Panc1 (cell line): ENCODE measurements at regions not wholly inside any gene's neighbourhood (a gene's known extent, or its start where the extent isn't known, plus 50 kb on each side); places are given as distances from the start of the nearest gene placed in this dataset.

ENCODE experiments used
- CTCF ChIP-seq: fragments of 450-650 bp; IDR thresholded peaks from 2 replicates; pipeline ENCODE4 v1.5.1; 2017; ENCODE audit warnings: mild to moderate bottlenecking
- POLR2AphosphoS5 ChIP-seq: IDR thresholded peaks from 2 replicates; pipeline ENCODE4 v1.6.1; 2012; ENCODE audit warnings: mild to moderate bottlenecking, low read depth, low read length, moderate library complexity
- TCF7L2 ChIP-seq: IDR thresholded peaks from 2 replicates; pipeline ENCODE4 v1.6.1; 2011; ENCODE audit warnings: mild to moderate bottlenecking, low read depth, low read length, inconsistent platforms

DNA sequence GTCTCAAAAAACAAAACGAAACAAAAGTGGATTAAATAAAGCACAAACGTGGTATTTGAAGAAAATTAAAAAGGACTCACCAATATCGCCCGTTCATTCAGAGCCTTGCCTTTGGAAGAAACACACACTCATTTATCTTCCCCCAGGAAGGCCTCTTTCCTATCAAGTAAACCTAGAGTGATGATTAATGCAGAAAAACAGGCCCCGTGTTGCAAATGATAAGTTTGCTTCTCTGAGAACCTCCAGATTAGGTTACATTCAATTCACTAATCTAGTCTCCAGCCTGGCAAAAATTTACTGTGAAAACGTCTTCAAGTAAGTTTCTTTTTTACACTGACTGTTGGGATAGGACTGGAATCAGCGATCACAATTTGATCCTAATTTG lies 78.0 kb upstream of the C1GALT1 start:
- no peak for TF ChIP-seq CTCF
- no peak for TF ChIP-seq POLR2AphosphoS5
- TF ChIP-seq TCF7L2, result no peak
